DOHH2 (cell line): ENCODE measurements at regions not wholly inside any gene's neighbourhood (a gene's known extent, or its start where the extent isn't known, plus 50 kb on each side); places are given as distances from the start of the nearest gene placed in this dataset.

ENCODE experiments used
- H3F3A ChIP-seq: fragments of 200-600 bp; sonication (generic), shearing (Covaris generic); 2 replicates; pipeline ENCODE4 v1.6.0; 2016; ENCODE audit warnings: antibody characterized with exemption, mild to moderate bottlenecking; ENCODE audit not compliant: control insufficient read depth, insufficient read depth
- H3K27ac ChIP-seq: fragments of 200-600 bp; sonication (generic); 2 replicates; pipeline ENCODE4 v1.5.1; 2014; ENCODE audit warnings: low read depth, mild to moderate bottlenecking, low read length, moderate library complexity
- H3K27me3 ChIP-seq: fragments of 200-600 bp; sonication (generic); 2 replicates; pipeline ENCODE4 v1.6.1; 2014; ENCODE audit warnings: mild to moderate bottlenecking, low read length, mixed read lengths; ENCODE audit not compliant: control insufficient read depth
- H3K36me3 ChIP-seq: fragments of 200-600 bp; sonication (generic); 2 replicates; pipeline ENCODE4 v1.6.1; 2014; ENCODE audit warnings: mild to moderate bottlenecking, low read length, moderate library complexity, mixed read lengths; ENCODE audit not compliant: control insufficient read depth
- H3K4me1 ChIP-seq: fragments of 200-600 bp; sonication (generic); 2 replicates; pipeline ENCODE4 v1.6.1; 2014; ENCODE audit warnings: mild to moderate bottlenecking, low read length, mixed read lengths; ENCODE audit not compliant: control insufficient read depth
- H3K4me2 ChIP-seq: fragments of 200-600 bp; sonication (generic); 2 replicates; pipeline ENCODE4 v1.6.0; 2014; ENCODE audit warnings: mild to moderate bottlenecking, low read length, moderate library complexity
- H3K4me3 ChIP-seq: fragments of 200-600 bp; sonication (generic); 2 replicates; pipeline ENCODE4 v1.5.1; 2014; ENCODE audit warnings: mild to moderate bottlenecking, low read length, mixed read lengths
- H3K79me2 ChIP-seq: fragments of 200-600 bp; sonication (generic); 2 replicates; pipeline ENCODE4 v1.6.1; 2014; ENCODE audit warnings: mild to moderate bottlenecking, low read length, mixed read lengths; ENCODE audit not compliant: control insufficient read depth
- H3K9me2 ChIP-seq: fragments of 200-600 bp; sonication (generic); replicated peaks from 2 replicates; pipeline ENCODE4 v1.6.1; 2014; ENCODE audit warnings: mild to moderate bottlenecking, low read length, mixed read lengths; ENCODE audit not compliant: control insufficient read depth
- H3K9me3 ChIP-seq: fragments of 200-600 bp; sonication (generic); 2 replicates; pipeline ENCODE4 v1.6.1; 2014; ENCODE audit warnings: antibody characterized with exemption, low read length, mixed read lengths; ENCODE audit not compliant: control insufficient read depth, insufficient read depth
- H4K20me1 ChIP-seq: fragments of 200-600 bp; sonication (generic); 2 replicates; pipeline ENCODE4 v1.6.0; 2014; ENCODE audit warnings: low read depth, mild to moderate bottlenecking, antibody characterized with exemption, low read length, moderate library complexity; ENCODE audit not compliant: control insufficient read depth, insufficient read depth
- EZH2phosphoT487 ChIP-seq: fragments of 200-600 bp; sonication (generic); IDR thresholded peaks from 2 replicates; pipeline ENCODE4 v1.6.1; 2017; ENCODE audit warnings: borderline replicate concordance, mild to moderate bottlenecking, antibody characterized with exemption, low read length, moderate library complexity, mixed read lengths
- TF ChIP-seq, protein P1 (sequence below): fragments of 200-600 bp; sonication (generic); IDR thresholded peaks from one replicate; pipeline ENCODE4 v1.5.1; 2014; ENCODE audit warnings: antibody characterized with exemption, mild to moderate bottlenecking, low read depth, low read length; ENCODE audit not compliant: poor library complexity, severe bottlenecking

DNA sequence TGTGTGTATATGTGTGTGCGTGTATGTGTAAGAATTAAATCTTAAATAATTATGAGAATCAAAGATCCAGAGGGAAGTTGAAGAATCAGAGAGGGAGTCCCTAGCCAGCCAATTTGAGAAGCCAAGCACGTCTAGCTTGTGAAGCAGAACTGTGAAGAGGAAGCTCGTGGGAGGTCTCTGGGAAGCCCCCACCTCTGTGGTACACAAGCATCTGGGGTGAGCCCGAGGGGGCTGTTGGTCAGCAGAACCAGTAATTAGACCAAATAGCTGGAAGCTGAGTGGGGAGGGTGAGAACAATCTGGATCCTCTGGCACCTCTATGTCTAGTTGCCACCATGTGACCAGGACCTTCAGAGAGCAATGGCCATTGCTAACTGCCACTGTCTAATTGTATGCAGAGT, 162.7 kb upstream of the ADRA1D start:
- Histone ChIP-seq H3K9me2 (no peaks in the 10 kb centered on the region), H3K27me3 (no peaks in the 10 kb centered on the region), H3K9me3 (no peaks in the 10 kb centered on the region), H4K20me1 (no peaks in the 10 kb centered on the region), H3K79me2 (no peaks in the 10 kb centered on the region), H3K4me3 (no peak overlapping the region), H3K4me1 (no peaks in the 10 kb centered on the region), H3K36me3 (no peaks in the 10 kb centered on the region), H3K4me2 (no peak overlapping the region), H3K27ac (no peak overlapping the region), H3F3A (no peaks in the 10 kb centered on the region)
- TF ChIP-seq EZH2phosphoT487 = no peak
- TF ChIP-seq, protein P1, sequence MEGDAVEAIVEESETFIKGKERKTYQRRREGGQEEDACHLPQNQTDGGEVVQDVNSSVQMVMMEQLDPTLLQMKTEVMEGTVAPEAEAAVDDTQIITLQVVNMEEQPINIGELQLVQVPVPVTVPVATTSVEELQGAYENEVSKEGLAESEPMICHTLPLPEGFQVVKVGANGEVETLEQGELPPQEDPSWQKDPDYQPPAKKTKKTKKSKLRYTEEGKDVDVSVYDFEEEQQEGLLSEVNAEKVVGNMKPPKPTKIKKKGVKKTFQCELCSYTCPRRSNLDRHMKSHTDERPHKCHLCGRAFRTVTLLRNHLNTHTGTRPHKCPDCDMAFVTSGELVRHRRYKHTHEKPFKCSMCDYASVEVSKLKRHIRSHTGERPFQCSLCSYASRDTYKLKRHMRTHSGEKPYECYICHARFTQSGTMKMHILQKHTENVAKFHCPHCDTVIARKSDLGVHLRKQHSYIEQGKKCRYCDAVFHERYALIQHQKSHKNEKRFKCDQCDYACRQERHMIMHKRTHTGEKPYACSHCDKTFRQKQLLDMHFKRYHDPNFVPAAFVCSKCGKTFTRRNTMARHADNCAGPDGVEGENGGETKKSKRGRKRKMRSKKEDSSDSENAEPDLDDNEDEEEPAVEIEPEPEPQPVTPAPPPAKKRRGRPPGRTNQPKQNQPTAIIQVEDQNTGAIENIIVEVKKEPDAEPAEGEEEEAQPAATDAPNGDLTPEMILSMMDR = no peak

- Histone ChIP-seq H3K4me2 (no peak overlapping the region), H3K79me2 (no peaks in the 10 kb centered on the region), H3K9me2 (no peaks in the 10 kb centered on the region), H3F3A (no peaks in the 10 kb centered on the region), H3K4me3 (no peak overlapping the region), H4K20me1 (no peaks in the 10 kb centered on the region), H3K27me3 (peaks cover 6% of the 10 kb centered on the region; the same call in 1 of the 2 replicates), H3K36me3 (no peaks in the 10 kb centered on the region), H3K4me1 (no peaks in the 10 kb centered on the region), H3K9me3 (no peaks in the 10 kb centered on the region), H3K27ac (no peak overlapping the region)
- TF ChIP-seq, protein P1 = no peak
- TF ChIP-seq EZH2phosphoT487 = no peak
Observed at GRCh38 chr20:4406627-4407026, 157.5 kb upstream of the ADRA1D start.

GRCh38 chr20:4401601-4402000, 152.5 kb upstream of the ADRA1D start:
- H3F3A ChIP-seq = no peaks in the 10 kb centered on the region
- H3K27me3 ChIP-seq = peaks cover 14% of the 10 kb centered on the region; the same call in 1 of the 2 replicates
- H3K4me3 ChIP-seq = no peak overlapping the region
- no peaks in the 10 kb centered on the region for H3K4me1 ChIP-seq
- no peak overlapping the region for H3K4me2 ChIP-seq
- H3K9me2 ChIP-seq = no peaks in the 10 kb centered on the region
- H3K36me3 ChIP-seq = no peaks in the 10 kb centered on the region
- H3K79me2 ChIP-seq = no peaks in the 10 kb centered on the region
- H3K9me3 ChIP-seq = no peaks in the 10 kb centered on the region
- TF ChIP-seq, protein P1 = no peak
- TF ChIP-seq EZH2phosphoT487 = no peak
- H4K20me1 ChIP-seq = no peaks in the 10 kb centered on the region
- no peak overlapping the region for H3K27ac ChIP-seq
